ENCODE measurements at regions not wholly inside any gene's neighbourhood (a gene's known extent, or its start where the extent isn't known, plus 50 kb on each side); places are given as distances from the start of the nearest gene placed in this dataset.
"Not testable (repeated sequence)": the region's sequence is repeated elsewhere in the genome, so short reads cannot be mapped to it uniquely, and the experiment has no call there.

DNA sequence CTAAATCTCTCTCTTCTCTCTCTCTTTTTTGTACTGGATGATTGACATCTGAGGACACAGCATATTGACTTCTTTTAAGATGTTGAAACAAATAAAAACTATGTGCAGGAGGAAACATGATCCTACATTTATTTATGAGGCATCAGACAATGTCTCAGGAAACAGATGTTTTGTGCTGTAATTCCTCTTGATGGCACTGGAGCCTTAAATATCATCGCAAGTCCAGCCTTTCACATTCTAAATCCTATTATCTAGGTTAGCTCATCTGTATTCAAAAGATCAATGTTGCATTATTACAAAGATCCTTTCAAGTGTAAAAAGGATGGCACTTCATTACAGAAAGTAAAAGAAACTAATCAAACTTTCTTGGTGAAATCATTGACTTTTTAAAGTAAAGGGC is 63.9 kb downstream of the MAT2B start:
- peaks cover 29% of the 10 kb centered on the region for H3K27me3 ChIP-seq (ENCODE audit: control insufficient read depth, insufficient read depth, low read length)
- no peaks in the 10 kb centered on the region for H3K36me3 ChIP-seq (ENCODE audit: control insufficient read depth, insufficient read depth, low read length)
- H3K4me3 ChIP-seq (ENCODE audit: low read length) = no peak overlapping the region
- no peaks in the 10 kb centered on the region for H3K9me3 ChIP-seq (ENCODE audit: control insufficient read depth, low read length)
- no peak overlapping the region for H3K9ac ChIP-seq (ENCODE audit: low read length)
- H3K4me1 ChIP-seq (ENCODE audit: control insufficient read depth, insufficient read depth, low read length) = peaks cover 23% of the 10 kb centered on the region

DNA sequence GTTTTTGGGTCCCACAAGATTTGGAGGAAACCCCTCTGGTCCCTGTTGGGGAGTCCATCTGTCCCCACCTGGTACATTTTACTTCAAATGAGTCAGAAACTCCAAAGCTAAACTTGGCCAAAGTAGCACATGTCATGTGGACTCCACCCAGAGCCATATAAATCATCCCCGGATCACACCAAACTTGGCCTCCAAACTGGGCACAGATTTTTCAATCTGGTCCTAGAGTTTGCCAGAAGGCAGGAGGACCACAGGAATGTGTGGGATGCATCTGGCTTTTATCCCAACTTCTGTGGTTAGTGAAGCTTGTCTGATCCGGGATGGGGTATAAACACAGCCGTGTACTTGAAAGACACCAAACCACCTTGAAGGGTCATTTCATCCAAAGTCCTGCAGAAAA is 66.3 kb downstream of the MAT2B start:
- no peak overlapping the region for H3K9ac ChIP-seq (ENCODE audit: low read length)
- no peaks in the 10 kb centered on the region for H3K36me3 ChIP-seq (ENCODE audit: control insufficient read depth, insufficient read depth, low read length)
- H3K27me3 ChIP-seq (ENCODE audit: control insufficient read depth, insufficient read depth, low read length) = peaks cover 7% of the 10 kb centered on the region
- H3K4me3 ChIP-seq (ENCODE audit: low read length) = no peak overlapping the region
- peaks cover under 1% of the 10 kb centered on the region for H3K4me1 ChIP-seq (ENCODE audit: control insufficient read depth, insufficient read depth, low read length)
- no peaks in the 10 kb centered on the region for H3K9me3 ChIP-seq (ENCODE audit: control insufficient read depth, low read length)

DNA sequence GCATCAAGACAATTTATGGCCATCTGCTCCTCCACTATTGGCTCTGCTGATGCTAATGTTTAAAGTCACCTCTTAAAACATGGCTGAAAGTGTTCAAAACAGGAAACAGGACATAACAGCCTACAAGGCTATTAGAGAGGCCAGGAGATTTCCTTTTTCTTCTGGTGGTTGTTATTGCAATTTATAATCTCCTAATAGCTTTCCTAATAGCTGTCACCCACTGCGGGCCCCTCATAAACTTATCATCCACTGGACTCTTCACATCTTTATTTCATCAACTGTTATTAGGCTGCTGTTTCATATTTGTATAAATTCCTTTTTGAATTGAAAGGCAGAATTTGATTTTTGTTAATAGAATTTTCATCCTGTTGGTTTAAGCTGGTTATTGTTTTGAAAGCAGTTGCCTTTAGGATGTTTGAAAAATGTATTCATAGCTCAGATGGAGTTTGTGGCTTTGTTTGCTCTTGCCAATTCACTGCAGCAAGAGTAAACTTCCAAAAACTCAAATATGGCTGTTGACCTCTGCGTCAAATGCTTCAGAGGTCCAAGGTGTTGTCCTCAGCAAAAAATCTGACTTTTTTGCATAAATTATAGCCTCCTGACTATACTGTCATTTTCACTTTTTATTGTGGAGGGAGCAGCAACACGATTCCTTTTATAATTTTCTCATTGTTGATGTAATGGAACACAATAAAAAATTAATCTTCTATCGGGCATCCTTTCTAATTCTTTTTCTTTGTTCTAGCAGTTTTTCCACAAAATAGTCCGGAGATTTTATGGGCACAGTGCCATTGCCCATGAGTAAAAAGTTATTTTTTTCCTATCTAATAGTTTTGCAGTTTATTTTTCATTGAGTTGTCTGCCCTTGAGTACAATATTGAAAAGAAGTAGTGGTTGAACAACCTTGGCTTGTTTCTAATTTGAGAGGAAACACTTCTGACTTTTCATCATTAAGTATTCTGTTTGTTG is 69.3 kb downstream of the MAT2B start:
- Histone ChIP-seq H3K9me3 (ENCODE audit: control insufficient read depth, low read length) (no peaks in the 10 kb centered on the region), H3K36me3 (ENCODE audit: control insufficient read depth, insufficient read depth, low read length) (no peaks in the 10 kb centered on the region), H3K4me1 (ENCODE audit: control insufficient read depth, insufficient read depth, low read length) (no peaks in the 10 kb centered on the region), H3K27me3 (ENCODE audit: control insufficient read depth, insufficient read depth, low read length) (no peaks in the 10 kb centered on the region), H3K4me3 (ENCODE audit: low read length) (no peak overlapping the region), H3K9ac (ENCODE audit: low read length) (no peak overlapping the region)

DNA sequence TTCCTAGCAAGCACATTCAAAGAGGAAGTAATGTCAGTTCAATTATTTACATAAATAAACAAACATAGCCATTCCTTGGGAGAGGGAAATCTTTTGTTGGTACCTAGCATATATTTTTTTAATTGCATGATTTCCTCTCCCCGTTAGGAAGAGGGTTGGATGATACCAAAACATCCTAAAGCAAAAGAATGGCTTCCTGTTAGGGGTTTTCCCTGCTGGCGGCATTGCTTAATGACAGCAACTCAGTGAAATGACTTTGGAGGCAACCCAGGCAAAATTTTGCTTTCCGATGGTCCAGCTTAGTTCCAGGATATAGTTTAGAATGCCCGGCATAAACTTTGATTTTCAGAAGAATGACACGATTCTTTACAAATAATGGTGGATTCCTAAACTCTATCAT is 73.2 kb downstream of the MAT2B start:
- no peaks in the 10 kb centered on the region for H3K4me1 ChIP-seq (ENCODE audit: control insufficient read depth, insufficient read depth, low read length)
- no peaks in the 10 kb centered on the region for H3K9me3 ChIP-seq (ENCODE audit: control insufficient read depth, low read length)
- no peaks in the 10 kb centered on the region for H3K27me3 ChIP-seq (ENCODE audit: control insufficient read depth, insufficient read depth, low read length)
- H3K36me3 ChIP-seq (ENCODE audit: control insufficient read depth, insufficient read depth, low read length) = no peaks in the 10 kb centered on the region
- no peak overlapping the region for H3K4me3 ChIP-seq (ENCODE audit: low read length)
- H3K9ac ChIP-seq (ENCODE audit: low read length) = no peak overlapping the region

DNA sequence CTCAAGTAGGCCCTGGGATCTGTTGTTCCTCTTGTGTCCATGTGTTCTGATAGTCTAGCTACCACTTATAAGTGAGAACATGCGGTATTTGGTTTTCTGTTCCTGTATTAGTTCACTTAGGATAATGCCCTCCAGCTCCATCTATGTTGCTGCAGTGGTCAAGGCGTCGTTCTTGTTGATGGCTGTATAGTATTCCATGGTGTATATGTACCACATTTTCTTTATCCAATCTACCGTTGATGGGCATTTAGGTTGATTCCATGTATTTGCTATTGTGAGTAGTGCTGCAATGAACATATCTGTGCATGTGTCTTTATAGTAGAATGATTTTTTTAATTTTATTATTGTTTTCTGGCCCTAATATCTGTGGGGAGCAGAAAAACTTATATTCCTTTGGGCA is 74.3 kb downstream of the MAT2B start:
- no peaks in the 10 kb centered on the region for H3K36me3 ChIP-seq (ENCODE audit: control insufficient read depth, insufficient read depth, low read length)
- no peak overlapping the region for H3K4me3 ChIP-seq (ENCODE audit: low read length)
- H3K9me3 ChIP-seq (ENCODE audit: control insufficient read depth, low read length) = no peaks in the 10 kb centered on the region
- no peak overlapping the region for H3K9ac ChIP-seq (ENCODE audit: low read length)
- H3K27me3 ChIP-seq (ENCODE audit: control insufficient read depth, insufficient read depth, low read length) = no peaks in the 10 kb centered on the region
- H3K4me1 ChIP-seq (ENCODE audit: control insufficient read depth, insufficient read depth, low read length) = no peaks in the 10 kb centered on the region

DNA sequence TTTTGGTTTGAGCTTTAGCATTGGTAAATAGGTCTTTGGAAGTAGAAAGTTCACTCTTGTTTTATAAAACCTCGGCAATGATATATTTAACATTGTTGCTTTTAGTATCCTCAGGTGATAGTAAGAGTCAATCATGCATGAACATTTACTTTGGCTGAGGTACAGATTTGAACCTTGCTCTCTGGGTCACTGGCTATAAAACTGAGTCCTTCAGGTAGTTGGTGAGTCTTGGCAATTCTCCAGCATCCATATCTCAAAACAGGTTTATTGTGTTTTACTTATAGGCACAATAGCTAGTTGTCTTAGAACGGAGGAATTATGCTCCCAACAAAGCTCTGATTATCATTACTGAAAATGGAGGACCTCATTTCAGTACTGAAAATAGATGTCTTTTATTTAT is 75.1 kb downstream of the MAT2B start:
- H3K9me3 ChIP-seq (ENCODE audit: control insufficient read depth, low read length) = no peaks in the 10 kb centered on the region
- H3K36me3 ChIP-seq (ENCODE audit: control insufficient read depth, insufficient read depth, low read length) = no peaks in the 10 kb centered on the region
- H3K27me3 ChIP-seq (ENCODE audit: control insufficient read depth, insufficient read depth, low read length) = no peaks in the 10 kb centered on the region
- H3K4me3 ChIP-seq (ENCODE audit: low read length) = no peak overlapping the region
- no peaks in the 10 kb centered on the region for H3K4me1 ChIP-seq (ENCODE audit: control insufficient read depth, insufficient read depth, low read length)
- H3K9ac ChIP-seq (ENCODE audit: low read length) = no peak overlapping the region

DNA sequence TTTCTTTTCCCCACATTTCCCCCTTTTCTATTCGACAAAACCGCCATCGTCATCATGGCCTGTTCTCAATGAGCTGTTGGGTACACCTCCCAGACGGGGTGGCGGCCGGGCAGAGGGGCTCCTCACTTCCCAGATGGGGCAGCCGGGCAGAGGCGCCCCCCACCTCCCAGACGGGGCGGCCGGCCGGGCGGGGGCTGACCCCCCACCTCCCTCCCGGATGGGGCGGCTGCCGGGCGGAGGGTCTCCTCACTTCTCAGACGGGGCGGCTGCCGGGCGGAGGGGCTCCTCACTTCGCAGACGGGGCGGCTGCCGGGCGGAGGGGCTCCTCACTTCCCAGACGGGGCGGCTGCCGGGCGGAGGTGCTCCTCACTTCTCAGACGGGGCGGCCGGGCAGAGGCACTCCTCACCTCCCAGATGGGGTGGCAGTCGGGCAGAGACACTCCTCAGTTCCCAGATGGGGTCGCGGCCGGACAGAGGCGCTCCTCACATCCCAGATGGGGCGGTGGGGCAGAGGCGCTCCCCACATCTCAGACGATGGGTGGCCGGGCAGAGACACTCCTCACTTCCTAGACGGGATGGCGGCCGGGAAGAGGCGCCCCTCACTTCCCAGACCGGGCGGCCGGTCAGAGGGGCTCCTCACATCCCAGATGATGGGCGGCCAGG is 78.2 kb downstream of the MAT2B start:
- not testable (repeated sequence) for H3K9ac ChIP-seq (ENCODE audit: low read length); H3K4me3 ChIP-seq (ENCODE audit: low read length); H3K36me3 ChIP-seq (ENCODE audit: control insufficient read depth, insufficient read depth, low read length); H3K27me3 ChIP-seq (ENCODE audit: control insufficient read depth, insufficient read depth, low read length); H3K9me3 ChIP-seq (ENCODE audit: control insufficient read depth, low read length); H3K4me1 ChIP-seq (ENCODE audit: control insufficient read depth, insufficient read depth, low read length)

DNA sequence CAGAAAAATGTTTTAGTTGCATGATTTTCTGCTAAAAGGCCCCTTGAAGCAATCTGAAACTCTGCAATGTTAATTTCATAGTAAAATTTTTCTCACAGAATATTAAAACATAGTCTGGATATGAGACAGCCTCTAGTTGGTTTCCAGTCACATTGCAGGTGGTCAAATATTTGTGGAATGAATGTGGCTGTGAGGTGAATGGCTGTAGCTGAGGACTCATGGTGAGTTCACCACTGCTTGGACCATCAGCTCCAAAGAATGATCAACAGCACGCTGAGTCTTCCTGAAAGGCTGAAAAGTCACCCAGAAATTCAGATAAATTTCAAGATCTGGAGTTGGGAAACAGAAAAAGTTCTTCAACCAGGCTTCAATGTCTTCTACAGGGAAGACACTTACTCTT is 79.8 kb downstream of the MAT2B start:
- Histone ChIP-seq H3K9me3 (ENCODE audit: control insufficient read depth, low read length) (no peaks in the 10 kb centered on the region), H3K36me3 (ENCODE audit: control insufficient read depth, insufficient read depth, low read length) (no peaks in the 10 kb centered on the region), H3K4me1 (ENCODE audit: control insufficient read depth, insufficient read depth, low read length) (no peaks in the 10 kb centered on the region), H3K9ac (ENCODE audit: low read length) (no peak overlapping the region), H3K4me3 (ENCODE audit: low read length) (no peak overlapping the region), H3K27me3 (ENCODE audit: control insufficient read depth, insufficient read depth, low read length) (no peaks in the 10 kb centered on the region)

DNA sequence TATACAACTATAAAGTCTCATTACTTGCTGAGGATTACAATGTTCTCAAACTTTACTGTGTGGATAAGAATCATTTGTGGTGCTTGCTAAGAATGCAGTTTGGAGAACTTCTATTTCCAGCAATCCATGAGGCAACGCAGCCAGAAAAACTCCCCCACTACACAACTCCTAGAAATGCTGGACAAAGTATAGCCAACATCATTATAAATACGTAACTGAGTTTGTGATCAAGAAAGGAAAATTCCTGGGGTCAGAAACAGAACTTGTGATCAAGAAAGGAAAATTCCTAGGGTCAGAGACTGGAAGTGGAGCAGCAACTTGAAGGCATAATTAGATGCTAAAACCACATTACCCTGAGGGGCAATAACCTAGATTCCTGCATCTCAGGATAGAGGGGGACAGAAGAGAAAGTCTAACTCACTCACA is 81.1 kb downstream of the MAT2B start:
- Histone ChIP-seq H3K9ac (ENCODE audit: low read length) (no peak overlapping the region), H3K4me1 (ENCODE audit: control insufficient read depth, insufficient read depth, low read length) (no peaks in the 10 kb centered on the region), H3K4me3 (ENCODE audit: low read length) (no peak overlapping the region), H3K27me3 (ENCODE audit: control insufficient read depth, insufficient read depth, low read length) (no peaks in the 10 kb centered on the region), H3K9me3 (ENCODE audit: control insufficient read depth, low read length) (no peaks in the 10 kb centered on the region), H3K36me3 (ENCODE audit: control insufficient read depth, insufficient read depth, low read length) (no peaks in the 10 kb centered on the region)

DNA sequence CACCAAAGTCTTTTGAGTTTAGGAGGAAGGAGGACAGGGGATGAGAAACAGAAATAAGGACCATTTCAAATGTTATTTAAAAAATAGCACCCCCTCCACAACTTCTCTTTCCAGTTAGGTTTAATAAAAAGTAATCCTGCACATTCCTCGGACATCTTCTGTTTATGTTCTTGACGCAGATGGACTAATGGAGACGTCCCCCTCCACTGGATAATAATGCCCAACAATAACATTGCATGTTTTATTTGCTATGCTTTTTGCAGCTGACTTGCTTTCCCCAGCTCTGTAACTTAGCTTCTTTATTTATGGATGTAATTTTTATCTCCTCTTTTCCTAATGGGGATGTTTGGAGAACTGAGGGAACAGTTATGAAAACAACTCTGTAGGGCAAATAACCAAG is 89.5 kb downstream of the MAT2B start:
- H3K9ac ChIP-seq (ENCODE audit: low read length) = no peak overlapping the region
- no peaks in the 10 kb centered on the region for H3K9me3 ChIP-seq (ENCODE audit: control insufficient read depth, low read length)
- H3K4me3 ChIP-seq (ENCODE audit: low read length) = no peak overlapping the region
- H3K4me1 ChIP-seq (ENCODE audit: control insufficient read depth, insufficient read depth, low read length) = no peaks in the 10 kb centered on the region
- H3K36me3 ChIP-seq (ENCODE audit: control insufficient read depth, insufficient read depth, low read length) = no peaks in the 10 kb centered on the region
- no peaks in the 10 kb centered on the region for H3K27me3 ChIP-seq (ENCODE audit: control insufficient read depth, insufficient read depth, low read length)

DNA sequence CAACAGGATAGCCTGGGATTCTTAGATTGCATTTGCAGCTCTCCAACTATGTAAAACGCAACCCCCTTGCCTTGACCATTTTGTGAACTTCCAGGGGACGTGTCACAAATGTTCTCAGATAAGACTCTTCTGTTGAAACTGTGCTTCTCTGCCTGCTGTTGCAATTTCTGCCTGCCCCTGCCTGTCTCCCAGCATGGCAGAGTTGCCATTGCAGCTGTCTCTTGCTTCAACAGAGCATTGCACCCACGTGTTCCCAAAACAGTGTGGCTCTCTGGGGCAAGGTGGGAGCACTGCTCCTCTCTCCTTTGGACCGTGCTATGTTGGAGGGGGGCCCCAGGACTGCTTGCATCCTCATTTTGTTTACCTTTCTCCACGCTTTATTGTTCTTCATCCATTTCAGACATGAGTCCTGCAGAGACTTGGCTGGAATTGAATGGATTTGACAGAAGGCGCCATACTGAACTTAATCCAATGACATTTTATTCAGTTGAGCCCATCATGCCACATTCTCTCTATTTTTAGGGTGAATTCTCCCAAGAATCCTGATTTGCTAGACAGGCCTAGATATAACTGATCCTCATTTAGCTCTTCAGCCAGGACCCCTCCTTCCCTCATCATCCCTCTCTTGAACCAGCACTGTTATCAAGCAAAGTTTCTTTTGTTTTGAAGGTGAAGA is 90.7 kb downstream of the MAT2B start:
- Histone ChIP-seq H3K9ac (ENCODE audit: low read length) (no peak overlapping the region), H3K27me3 (ENCODE audit: control insufficient read depth, insufficient read depth, low read length) (no peaks in the 10 kb centered on the region), H3K4me1 (ENCODE audit: control insufficient read depth, insufficient read depth, low read length) (no peaks in the 10 kb centered on the region), H3K36me3 (ENCODE audit: control insufficient read depth, insufficient read depth, low read length) (no peaks in the 10 kb centered on the region), H3K9me3 (ENCODE audit: control insufficient read depth, low read length) (no peaks in the 10 kb centered on the region), H3K4me3 (ENCODE audit: low read length) (no peak overlapping the region)

Measured in mucosa of stomach (tissue), 1 donor.